GM18519 (cell line): ENCODE measurements at regions not wholly inside any gene's neighbourhood (a gene's known extent, or its start where the extent isn't known, plus 50 kb on each side); places are given as distances from the start of the nearest gene placed in this dataset.

Experiments
- ATAC-seq: cut with Tn5 transposase; IDR thresholded peaks from one replicate; pipeline ENCODE4 v1.9.1; 2021; ENCODE audit warnings: mild to moderate bottlenecking, moderate library complexity; ENCODE audit not compliant: unreplicated experiment, low FRiP score

DNA sequence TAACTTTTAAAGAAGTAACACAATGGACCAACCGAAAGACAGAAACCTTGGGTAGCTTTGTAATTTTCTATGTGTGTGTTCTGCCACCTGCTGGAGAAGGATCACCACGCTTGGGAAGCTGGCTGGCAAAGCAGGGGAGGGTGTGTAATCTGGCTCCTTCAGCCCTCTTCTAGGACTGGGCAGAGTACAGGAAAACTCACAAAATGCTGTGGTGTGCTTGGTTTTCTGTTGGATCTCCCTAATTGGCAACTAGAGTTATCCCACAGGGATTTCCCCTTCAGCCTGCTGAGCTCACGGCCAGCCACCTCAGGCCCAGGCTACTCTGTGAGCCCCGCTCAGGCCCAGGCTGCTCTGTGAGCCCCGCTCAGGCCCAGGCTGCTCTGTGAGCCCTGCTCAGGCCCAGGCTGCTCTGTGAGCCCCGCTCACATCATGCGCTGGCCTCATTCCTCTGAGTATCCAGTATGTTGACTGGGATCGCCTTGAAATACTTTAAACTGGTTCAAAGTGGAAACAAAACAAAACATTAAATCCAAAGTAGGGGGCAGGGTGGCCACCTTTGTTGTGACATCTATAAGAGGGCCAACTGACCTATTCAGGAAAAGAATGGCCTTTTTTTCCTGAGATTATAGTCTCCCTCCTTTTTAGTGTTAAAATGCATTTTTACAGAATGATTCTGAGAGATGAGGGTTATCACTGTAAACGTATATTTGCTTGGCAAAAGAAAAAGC lies 52.0 kb upstream of the RNU6-8 start:
- peak; percentile 42 for ATAC-seq

DNA sequence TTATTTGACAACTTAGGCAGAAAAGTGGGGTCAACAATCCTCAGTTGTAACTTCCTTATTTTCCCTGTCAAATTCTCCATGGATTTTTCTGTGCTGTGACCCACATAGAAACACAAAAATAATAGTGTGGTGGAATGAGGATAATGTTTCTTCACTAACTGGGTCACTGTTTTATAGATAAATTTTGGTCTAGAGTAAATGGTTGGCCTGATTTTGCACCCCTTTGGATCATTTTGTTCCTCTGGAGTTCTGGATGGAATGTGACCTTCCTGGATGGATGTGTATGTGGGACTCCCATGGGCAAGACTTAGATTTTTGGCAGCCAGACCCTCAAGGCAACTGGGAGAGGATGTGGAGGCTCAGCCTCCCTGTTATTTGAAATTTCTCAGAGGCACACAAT lies 52.7 kb upstream of the RNU6-8 start:
- no peak for ATAC-seq

DNA sequence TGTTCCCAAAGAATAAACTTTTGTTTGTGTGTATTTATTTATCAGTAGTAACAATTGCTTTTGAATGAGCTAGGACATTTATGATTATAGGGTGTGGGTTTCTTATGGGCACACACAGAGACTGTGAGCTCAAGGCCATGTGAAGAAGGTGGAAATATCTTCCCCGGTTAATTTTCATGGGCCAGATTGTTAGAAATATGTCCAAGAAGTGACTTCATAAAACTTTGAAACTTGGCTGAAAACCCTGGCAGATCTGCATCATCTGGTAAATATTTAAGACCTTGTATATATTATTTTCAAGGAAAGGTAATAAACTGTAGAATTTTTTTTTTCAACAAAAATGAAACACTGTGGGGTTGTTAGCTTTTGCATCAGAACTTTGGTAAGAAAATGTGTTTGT lies 53.5 kb upstream of the RNU6-8 start:
- no peak for ATAC-seq

DNA sequence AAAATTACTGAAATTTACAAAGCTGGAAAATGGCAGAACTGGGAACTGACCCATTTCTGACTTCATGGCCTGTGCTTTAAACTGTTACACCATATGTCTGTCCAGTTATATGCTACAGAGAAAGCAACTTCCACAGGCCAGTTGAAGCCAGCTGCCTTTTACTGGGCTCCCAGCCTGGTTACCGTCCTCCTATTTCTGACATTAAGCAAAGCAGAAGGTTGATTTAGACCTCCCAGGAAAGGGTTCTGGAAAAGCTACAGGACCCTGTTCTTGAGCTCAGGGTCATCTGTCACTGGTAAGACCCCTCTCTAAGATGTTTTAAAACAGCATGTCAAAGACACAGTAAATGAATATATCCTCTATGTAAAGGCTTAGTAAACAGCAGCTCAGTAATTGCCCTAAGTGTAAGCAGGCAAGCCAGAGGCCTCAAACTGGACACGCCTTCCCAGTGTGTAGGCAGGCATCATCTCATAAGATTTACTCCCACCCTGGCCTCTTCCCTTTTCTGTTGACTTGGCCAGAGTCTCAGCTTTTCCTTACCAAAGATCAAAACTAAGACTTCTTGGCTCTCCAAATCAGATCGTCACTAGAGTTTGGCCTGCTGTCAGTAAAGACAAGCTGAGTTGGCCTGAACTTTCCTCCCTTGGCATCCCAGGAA lies 55.4 kb upstream of the RNU6-8 start:
- no peak for ATAC-seq

DNA sequence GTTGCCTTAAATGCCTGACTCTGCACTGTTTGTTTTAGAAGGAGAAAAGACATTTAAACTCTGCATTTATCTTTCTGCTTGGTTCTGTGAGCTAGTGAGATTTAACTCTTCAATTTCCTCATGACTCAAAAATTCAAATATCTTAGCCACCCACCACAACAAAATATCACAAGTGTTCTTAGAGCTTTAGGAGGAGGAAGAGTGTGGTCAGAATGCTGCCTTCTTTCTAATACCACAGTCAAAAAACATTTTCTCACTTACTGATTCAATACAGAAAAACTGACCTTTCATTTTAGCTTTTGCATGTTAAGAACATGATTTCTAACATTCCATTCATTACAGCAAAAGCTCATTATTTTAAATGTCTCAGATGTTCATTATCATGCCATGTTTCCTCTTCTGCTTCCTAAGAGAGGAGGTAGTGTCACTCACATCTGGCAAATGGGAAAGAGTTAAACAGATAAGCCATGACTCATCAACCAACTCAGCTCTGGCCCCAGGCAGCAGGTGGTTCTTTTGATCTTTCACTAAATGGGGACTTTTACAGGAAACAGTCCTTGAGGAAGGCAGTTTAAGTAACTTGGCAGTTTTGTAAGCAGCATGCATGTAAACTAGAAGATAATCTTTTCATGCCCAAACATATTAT lies 56.4 kb upstream of the RNU6-8 start:
- peak; percentile 67 for ATAC-seq

DNA sequence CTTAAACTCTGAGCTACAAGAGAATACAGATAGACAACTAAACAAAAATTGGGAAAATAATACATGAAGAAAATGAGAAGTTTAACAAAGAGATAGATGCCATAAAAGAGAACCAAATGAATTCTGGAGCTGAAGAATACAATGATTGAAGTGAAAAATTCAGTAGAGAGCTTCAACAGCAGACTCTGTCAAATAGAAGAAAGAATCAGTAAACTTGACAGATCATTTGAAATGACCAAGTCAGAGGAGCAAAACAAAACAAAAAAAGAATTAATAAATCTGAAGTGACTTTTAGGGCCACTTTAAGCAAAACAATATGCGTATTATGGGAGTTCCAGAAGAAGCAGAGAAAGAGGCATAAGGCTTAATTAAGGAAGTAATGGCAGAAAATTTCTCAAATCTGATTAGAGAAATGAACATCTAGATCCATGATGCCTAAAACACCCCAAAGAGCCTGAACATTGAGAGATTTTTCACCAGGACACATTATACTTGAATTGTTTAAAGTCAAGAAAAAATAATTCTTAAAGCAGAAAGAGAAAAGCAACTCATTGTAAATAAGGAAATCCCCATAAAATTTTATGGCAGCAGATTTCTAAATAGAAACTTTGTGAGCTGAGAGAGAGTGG lies 61.0 kb upstream of the RNU6-8 start:
- no peak for ATAC-seq

DNA sequence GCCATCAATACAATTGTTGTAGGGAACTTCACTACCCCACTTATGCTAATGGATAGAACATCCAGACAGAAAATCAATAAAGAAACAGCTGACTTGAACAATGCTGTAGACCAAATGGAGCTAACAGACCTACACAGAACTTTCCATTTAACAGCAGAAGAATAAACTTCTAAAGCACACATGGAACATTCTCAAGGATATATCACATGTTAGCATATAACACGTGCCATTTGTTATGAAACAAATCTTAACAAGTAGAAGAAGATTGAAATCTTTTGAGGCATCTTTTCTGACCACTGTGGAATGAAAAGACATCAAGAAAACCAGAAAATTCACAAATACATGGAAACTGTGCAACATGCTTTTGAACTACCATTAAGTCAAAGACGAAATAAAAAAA lies 62.5 kb upstream of the RNU6-8 start:
- ATAC-seq = no peak

DNA sequence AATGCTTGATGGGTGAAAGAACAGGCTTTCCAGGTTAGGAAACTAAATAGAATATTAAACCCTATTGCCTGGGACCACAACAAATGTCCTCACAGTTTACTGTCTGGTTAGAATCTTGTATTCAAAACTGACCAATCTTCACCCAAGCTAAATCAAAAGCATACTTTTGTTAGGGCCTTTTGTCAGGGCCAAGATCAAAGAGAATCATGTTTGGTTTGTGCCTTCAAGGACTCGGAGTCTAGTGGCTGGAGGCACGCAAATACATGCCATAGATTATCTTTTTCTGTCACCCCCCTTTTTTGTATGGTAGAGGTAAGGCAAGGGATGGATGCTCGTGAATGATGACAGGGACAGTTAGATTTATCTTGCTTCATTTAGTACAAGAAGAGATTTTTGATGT lies 51.1 kb upstream of the AKAP6 start:
- no peak for ATAC-seq
